ENCODE measurements at regions not wholly inside any gene's neighbourhood (a gene's known extent, or its start where the extent isn't known, plus 50 kb on each side); places are given as distances from the start of the nearest gene placed in this dataset.

DNA sequence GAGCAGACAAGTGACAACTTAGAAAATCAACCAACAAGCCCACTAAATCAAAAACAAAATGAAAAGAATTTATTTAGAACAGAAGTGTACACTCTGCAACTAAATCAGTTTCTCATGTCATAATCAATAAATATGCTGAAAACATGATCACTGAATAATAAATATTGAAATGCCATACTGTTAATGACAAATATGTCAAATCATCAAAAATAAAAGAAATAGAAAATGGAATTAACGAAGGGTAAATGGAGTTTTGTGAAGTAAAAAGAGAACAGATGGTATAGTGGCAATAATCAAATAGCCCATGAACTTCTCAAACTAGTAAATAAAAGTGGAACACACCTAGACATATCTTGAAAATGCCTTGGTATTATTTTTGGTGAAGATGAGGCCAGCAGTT lies 744.9 kb downstream of the TAF11L14 start:
- Mint-ChIP-seq H3K4me3 (no peak overlapping the region), H3K9me3 (no peaks in the 10 kb centered on the region)
- TF ChIP-seq, protein P1, sequence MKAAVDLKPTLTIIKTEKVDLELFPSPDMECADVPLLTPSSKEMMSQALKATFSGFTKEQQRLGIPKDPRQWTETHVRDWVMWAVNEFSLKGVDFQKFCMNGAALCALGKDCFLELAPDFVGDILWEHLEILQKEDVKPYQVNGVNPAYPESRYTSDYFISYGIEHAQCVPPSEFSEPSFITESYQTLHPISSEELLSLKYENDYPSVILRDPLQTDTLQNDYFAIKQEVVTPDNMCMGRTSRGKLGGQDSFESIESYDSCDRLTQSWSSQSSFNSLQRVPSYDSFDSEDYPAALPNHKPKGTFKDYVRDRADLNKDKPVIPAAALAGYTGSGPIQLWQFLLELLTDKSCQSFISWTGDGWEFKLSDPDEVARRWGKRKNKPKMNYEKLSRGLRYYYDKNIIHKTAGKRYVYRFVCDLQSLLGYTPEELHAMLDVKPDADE (IDR thresholded peaks at IDR 0.05) = no peak
- TF ChIP-seq NANOG (IDR thresholded peaks at IDR 0.05; ENCODE audit: borderline replicate concordance) (no peak), POLR2AphosphoS5 (IDR thresholded peaks at IDR 0.05; ENCODE audit: low read depth) (no peak), CREB1 (CRISPR knock-in tag; IDR thresholded peaks at IDR 0.05; ENCODE audit: low read depth) (no peak), EZH2 (IDR thresholded peaks at IDR 0.05; ENCODE audit: low read depth, unreplicated experiment) (no peak), ZNF114 (CRISPR knock-in tag; IDR thresholded peaks at IDR 0.05) (no peak)
- TF ChIP-seq, protein P2, sequence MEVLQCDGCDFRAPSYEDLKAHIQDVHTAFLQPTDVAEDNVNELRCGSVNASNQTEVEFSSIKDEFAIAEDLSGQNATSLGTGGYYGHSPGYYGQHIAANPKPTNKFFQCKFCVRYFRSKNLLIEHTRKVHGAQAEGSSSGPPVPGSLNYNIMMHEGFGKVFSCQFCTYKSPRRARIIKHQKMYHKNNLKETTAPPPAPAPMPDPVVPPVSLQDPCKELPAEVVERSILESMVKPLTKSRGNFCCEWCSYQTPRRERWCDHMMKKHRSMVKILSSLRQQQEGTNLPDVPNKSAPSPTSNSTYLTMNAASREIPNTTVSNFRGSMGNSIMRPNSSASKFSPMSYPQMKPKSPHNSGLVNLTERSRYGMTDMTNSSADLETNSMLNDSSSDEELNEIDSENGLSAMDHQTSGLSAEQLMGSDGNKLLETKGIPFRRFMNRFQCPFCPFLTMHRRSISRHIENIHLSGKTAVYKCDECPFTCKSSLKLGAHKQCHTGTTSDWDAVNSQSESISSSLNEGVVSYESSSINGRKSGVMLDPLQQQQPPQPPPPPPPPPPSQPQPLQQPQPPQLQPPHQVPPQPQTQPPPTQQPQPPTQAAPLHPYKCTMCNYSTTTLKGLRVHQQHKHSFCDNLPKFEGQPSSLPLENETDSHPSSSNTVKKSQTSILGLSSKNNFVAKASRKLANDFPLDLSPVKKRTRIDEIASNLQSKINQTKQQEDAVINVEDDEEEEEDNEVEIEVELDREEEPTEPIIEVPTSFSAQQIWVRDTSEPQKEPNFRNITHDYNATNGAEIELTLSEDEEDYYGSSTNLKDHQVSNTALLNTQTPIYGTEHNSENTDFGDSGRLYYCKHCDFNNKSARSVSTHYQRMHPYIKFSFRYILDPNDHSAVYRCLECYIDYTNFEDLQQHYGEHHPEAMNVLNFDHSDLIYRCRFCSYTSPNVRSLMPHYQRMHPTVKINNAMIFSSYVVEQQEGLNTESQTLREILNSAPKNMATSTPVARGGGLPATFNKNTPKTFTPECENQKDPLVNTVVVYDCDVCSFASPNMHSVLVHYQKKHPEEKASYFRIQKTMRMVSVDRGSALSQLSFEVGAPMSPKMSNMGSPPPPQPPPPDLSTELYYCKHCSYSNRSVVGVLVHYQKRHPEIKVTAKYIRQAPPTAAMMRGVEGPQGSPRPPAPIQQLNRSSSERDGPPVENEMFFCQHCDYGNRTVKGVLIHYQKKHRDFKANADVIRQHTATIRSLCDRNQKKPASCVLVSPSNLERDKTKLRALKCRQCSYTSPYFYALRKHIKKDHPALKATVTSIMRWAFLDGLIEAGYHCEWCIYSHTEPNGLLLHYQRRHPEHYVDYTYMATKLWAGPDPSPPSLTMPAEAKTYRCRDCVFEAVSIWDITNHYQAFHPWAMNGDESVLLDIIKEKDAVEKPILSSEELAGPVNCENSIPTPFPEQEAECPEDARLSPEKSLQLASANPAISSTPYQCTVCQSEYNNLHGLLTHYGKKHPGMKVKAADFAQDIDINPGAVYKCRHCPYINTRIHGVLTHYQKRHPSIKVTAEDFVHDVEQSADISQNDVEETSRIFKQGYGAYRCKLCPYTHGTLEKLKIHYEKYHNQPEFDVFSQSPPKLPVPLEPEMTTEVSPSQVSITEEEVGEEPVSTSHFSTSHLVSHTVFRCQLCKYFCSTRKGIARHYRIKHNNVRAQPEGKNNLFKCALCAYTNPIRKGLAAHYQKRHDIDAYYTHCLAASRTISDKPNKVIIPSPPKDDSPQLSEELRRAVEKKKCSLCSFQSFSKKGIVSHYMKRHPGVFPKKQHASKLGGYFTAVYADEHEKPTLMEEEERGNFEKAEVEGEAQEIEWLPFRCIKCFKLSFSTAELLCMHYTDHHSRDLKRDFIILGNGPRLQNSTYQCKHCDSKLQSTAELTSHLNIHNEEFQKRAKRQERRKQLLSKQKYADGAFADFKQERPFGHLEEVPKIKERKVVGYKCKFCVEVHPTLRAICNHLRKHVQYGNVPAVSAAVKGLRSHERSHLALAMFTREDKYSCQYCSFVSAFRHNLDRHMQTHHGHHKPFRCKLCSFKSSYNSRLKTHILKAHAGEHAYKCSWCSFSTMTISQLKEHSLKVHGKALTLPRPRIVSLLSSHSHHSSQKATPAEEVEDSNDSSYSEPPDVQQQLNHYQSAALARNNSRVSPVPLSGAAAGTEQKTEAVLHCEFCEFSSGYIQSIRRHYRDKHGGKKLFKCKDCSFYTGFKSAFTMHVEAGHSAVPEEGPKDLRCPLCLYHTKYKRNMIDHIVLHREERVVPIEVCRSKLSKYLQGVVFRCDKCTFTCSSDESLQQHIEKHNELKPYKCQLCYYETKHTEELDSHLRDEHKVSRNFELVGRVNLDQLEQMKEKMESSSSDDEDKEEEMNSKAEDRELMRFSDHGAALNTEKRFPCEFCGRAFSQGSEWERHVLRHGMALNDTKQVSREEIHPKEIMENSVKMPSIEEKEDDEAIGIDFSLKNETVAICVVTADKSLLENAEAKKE (CRISPR knock-in tag; IDR thresholded peaks at IDR 0.05) = no peak
- TF ChIP-seq, protein P3, sequence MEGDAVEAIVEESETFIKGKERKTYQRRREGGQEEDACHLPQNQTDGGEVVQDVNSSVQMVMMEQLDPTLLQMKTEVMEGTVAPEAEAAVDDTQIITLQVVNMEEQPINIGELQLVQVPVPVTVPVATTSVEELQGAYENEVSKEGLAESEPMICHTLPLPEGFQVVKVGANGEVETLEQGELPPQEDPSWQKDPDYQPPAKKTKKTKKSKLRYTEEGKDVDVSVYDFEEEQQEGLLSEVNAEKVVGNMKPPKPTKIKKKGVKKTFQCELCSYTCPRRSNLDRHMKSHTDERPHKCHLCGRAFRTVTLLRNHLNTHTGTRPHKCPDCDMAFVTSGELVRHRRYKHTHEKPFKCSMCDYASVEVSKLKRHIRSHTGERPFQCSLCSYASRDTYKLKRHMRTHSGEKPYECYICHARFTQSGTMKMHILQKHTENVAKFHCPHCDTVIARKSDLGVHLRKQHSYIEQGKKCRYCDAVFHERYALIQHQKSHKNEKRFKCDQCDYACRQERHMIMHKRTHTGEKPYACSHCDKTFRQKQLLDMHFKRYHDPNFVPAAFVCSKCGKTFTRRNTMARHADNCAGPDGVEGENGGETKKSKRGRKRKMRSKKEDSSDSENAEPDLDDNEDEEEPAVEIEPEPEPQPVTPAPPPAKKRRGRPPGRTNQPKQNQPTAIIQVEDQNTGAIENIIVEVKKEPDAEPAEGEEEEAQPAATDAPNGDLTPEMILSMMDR (conservative IDR thresholded peaks at IDR 0.05; ENCODE audit: low read depth in 2 of 2) = no peak
- TF ChIP-seq, protein P4, sequence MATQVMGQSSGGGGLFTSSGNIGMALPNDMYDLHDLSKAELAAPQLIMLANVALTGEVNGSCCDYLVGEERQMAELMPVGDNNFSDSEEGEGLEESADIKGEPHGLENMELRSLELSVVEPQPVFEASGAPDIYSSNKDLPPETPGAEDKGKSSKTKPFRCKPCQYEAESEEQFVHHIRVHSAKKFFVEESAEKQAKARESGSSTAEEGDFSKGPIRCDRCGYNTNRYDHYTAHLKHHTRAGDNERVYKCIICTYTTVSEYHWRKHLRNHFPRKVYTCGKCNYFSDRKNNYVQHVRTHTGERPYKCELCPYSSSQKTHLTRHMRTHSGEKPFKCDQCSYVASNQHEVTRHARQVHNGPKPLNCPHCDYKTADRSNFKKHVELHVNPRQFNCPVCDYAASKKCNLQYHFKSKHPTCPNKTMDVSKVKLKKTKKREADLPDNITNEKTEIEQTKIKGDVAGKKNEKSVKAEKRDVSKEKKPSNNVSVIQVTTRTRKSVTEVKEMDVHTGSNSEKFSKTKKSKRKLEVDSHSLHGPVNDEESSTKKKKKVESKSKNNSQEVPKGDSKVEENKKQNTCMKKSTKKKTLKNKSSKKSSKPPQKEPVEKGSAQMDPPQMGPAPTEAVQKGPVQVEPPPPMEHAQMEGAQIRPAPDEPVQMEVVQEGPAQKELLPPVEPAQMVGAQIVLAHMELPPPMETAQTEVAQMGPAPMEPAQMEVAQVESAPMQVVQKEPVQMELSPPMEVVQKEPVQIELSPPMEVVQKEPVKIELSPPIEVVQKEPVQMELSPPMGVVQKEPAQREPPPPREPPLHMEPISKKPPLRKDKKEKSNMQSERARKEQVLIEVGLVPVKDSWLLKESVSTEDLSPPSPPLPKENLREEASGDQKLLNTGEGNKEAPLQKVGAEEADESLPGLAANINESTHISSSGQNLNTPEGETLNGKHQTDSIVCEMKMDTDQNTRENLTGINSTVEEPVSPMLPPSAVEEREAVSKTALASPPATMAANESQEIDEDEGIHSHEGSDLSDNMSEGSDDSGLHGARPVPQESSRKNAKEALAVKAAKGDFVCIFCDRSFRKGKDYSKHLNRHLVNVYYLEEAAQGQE (IDR thresholded peaks at IDR 0.05; ENCODE audit: unreplicated experiment) = no peak

More for the DNA sequence above, 744.9 kb downstream of the TAF11L14 start:
- Histone ChIP-seq H2AFZ (no peak overlapping the region), H3K36me3 (ENCODE audit: insufficient read depth) (no peaks in the 10 kb centered on the region), H3F3A (replicated peaks; ENCODE audit: low read depth) (no peaks in the 10 kb centered on the region), H3K4me2 (no peak overlapping the region), H3K4me3 (no peak overlapping the region), H3K27me3 (ENCODE audit: insufficient read depth) (no peaks in the 10 kb centered on the region), H4K20me1 (replicated peaks; ENCODE audit: insufficient read depth) (no peaks in the 10 kb centered on the region), H3K4me1 (ENCODE audit: insufficient read depth) (no peaks in the 10 kb centered on the region), H3K79me2 (replicated peaks; ENCODE audit: insufficient read depth) (no peaks in the 10 kb centered on the region), H3K27ac (ENCODE audit: low read depth) (no peak overlapping the region), H3K9me2 (ENCODE audit: insufficient read depth) (no peaks in the 10 kb centered on the region)
- Mint-ChIP-seq H3K36me3 (ENCODE audit: low read depth) (no peaks in the 10 kb centered on the region), H3K4me1 (no peaks in the 10 kb centered on the region), H3K27ac (no peak overlapping the region), H3K27me3 (ENCODE audit: insufficient read depth, low read depth, poor library complexity) (no peaks in the 10 kb centered on the region)
- DNase-seq (ENCODE audit: low spot score) = no peak
- ATAC-seq = no peak
